ENCODE measurements at regions not wholly inside any gene's neighbourhood (a gene's known extent, or its start where the extent isn't known, plus 50 kb on each side); places are given as distances from the start of the nearest gene placed in this dataset.

- TF ChIP-seq CTCF (IDR thresholded peaks at IDR 0.05) (no peak), TCF7L2 (IDR thresholded peaks at IDR 0.05; ENCODE audit: low read depth, low read length) (no peak)
These were observed 427.9 kb downstream of the KCTD16 start for GRCh38 chr5:144598451-144599068.
